Body of pancreas (tissue), 4 donors: ENCODE measurements at regions not wholly inside any gene's neighbourhood (a gene's known extent, or its start where the extent isn't known, plus 50 kb on each side); places are given as distances from the start of the nearest gene placed in this dataset.

Experiments
- ATAC-seq: fragments of 150-250 bp; one replicate; pipeline ENCODE4 v1.9.1; 2016
- DNase-seq, 4 donors: peaks; one replicate each; pipeline ENCODE4 v3.0.0-alpha.2; 2019
- H3K27ac ChIP-seq, 4 donors: fragments of 200-600 bp; sonication (generic); 1 replicate in 3 of 4; 2 replicates in 1 of 4; pipeline versions ENCODE4 v1.5.1 to v1.6.1; 2016 to 2019; ENCODE audit warnings: mild to moderate bottlenecking in 1 of 4, mixed read lengths in 1 of 4, moderate library complexity in 1 of 4
- H3K27me3 ChIP-seq, 2 donors: fragments of 200-600 bp; sonication (generic); one replicate each; pipeline ENCODE4 v1.6.0; 2016; ENCODE audit warnings: mild to moderate bottlenecking in 1 of 2
- H3K36me3 ChIP-seq, 2 donors: fragments of 200-600 bp; sonication (generic); replicated peaks in 1 of 2; 2 replicates each; pipeline ENCODE4 v1.5.1; 2016; ENCODE audit warnings: low read depth in 2 of 2; ENCODE audit not compliant: insufficient read depth in 1 of 2
- H3K4me1 ChIP-seq: fragments of 200-600 bp; sonication (generic); one replicate; pipeline ENCODE4 v1.6.0; 2016
- H3K4me3 ChIP-seq, 2 donors: fragments of 200-600 bp; sonication (generic); 1 replicate in 1 of 2; 2 replicates in 1 of 2; pipeline ENCODE4 v1.5.1; 2016 to 2019
- H3K9me3 ChIP-seq, 3 donors: fragments of 200-600 bp; sonication (generic); 1 replicate in 2 of 3; 2 replicates in 1 of 3; pipeline ENCODE4 v1.5.1; 2016
- CTCF ChIP-seq, 7 experiments: fragments of 450-650 bp in 4 of 7; fragments of 200-600 bp in 3 of 7; sonication (generic) in 3 of 7; IDR thresholded peaks; one replicate each; pipeline ENCODE4 v1.5.1; 2016 to 2019; ENCODE audit warnings: antibody characterized with exemption in 7 of 7
- POLR2A ChIP-seq, 3 donors: fragments of 450-650 bp; IDR thresholded peaks; one replicate each; pipeline ENCODE4 v1.6.1; 2016; ENCODE audit warnings: antibody characterized with exemption in 3 of 3, mild to moderate bottlenecking in 2 of 3
- WGBS, 2 donors: methylation state at CpG; one replicate each; pipeline ENCODE4 v1.1.5; 2017; 5-methylcytosine and 5-hydroxymethylcytosine counted together
- intact Hi-C: fragments of 100-400 bp; cut with DNase I; formaldehyde crosslinking; loops from one replicate; pipeline ENCODE4 v1.15.1; 2023

- Histone ChIP-seq H3K4me1 (no peaks in the 10 kb centered on the region), H3K4me3 (no peak overlapping the region), H3K36me3 (no peaks in the 10 kb centered on the region), H3K27me3 (no peaks in the 10 kb centered on the region), H3K9me3 (no peaks in the 10 kb centered on the region), H3K27ac (no peak overlapping the region)
- no peak for ATAC-seq
- TF ChIP-seq CTCF (IDR thresholded peaks at IDR 0.05) (no peak), POLR2A (IDR thresholded peaks at IDR 0.05) (no peak)
- no peak for DNase-seq
- intact Hi-C loops: no loop called here
Observed at GRCh38 chr18:1353025-1353424, 448.4 kb downstream of the ADCYAP1 start.

GRCh38 chr18:1357724-1358123, 453.1 kb downstream of the ADCYAP1 start:
- intact Hi-C loops: no loop called here
- WGBS, 2 donors: 69 to 85% methylated on average over 2 of the region's 2 CpGs
- no peak for ATAC-seq
- H3K4me1 ChIP-seq: no peaks in the 10 kb centered on the region
- H3K36me3 ChIP-seq: no peaks in the 10 kb centered on the region
- no peak overlapping the region for H3K27ac ChIP-seq
- TF ChIP-seq CTCF (IDR thresholded peaks at IDR 0.05): no peak
- TF ChIP-seq POLR2A (IDR thresholded peaks at IDR 0.05): no peak
- H3K4me3 ChIP-seq: no peak overlapping the region
- H3K27me3 ChIP-seq: no peaks in the 10 kb centered on the region
- DNase-seq: no peak
- H3K9me3 ChIP-seq: no peaks in the 10 kb centered on the region

GRCh38 chr18:1361936-1362335, 457.3 kb downstream of the ADCYAP1 start:
- no peak for DNase-seq
- Histone ChIP-seq H3K27me3 (no peaks in the 10 kb centered on the region), H3K27ac (no peak overlapping the region), H3K4me3 (no peak overlapping the region), H3K36me3 (no peaks in the 10 kb centered on the region), H3K4me1 (no peaks in the 10 kb centered on the region), H3K9me3 (no peaks in the 10 kb centered on the region)
- no peak for ATAC-seq
- whole genome bisulfite sequencing, 2 donors: 60 to 70% methylated on average over 3 of the region's 3 CpGs
- TF ChIP-seq CTCF (IDR thresholded peaks at IDR 0.05) (no peak), POLR2A (IDR thresholded peaks at IDR 0.05) (no peak)
- intact Hi-C loops: no loop called here

- Histone ChIP-seq H3K4me1 (no peaks in the 10 kb centered on the region), H3K27me3 (no peaks in the 10 kb centered on the region), H3K4me3 (no peak overlapping the region), H3K36me3 (no peaks in the 10 kb centered on the region), H3K27ac (no peak overlapping the region), H3K9me3 (no peaks in the 10 kb centered on the region)
- 92% methylated on average over 6 of the region's 6 CpGs for WGBS, 2 donors
- DNase-seq (no peak), ATAC-seq (no peak)
- intact Hi-C loops: loop anchor here (10.0 kb wide), 1 partner anchor 46 kb away; no protein-coding TSS in a partner anchor
- TF ChIP-seq CTCF (IDR thresholded peaks at IDR 0.05): no peak
- no peak for TF ChIP-seq POLR2A (IDR thresholded peaks at IDR 0.05)
Observed at GRCh38 chr18:1370552-1370951, 465.9 kb downstream of the ADCYAP1 start.

GRCh38 chr18:1371724-1372123, 467.1 kb downstream of the ADCYAP1 start:
- no peaks in the 10 kb centered on the region for H3K27me3 ChIP-seq
- no peak overlapping the region for H3K27ac ChIP-seq
- intact Hi-C loops: loop anchor here (10.0 kb wide), 1 partner anchor 47 kb away; no protein-coding TSS in a partner anchor
- H3K4me3 ChIP-seq: no peak overlapping the region
- no peak for ATAC-seq
- WGBS, 2 donors: 72 to 82% methylated on average over 1 of the region's 1 CpG
- DNase-seq: no peak
- H3K4me1 ChIP-seq: no peaks in the 10 kb centered on the region
- no peaks in the 10 kb centered on the region for H3K36me3 ChIP-seq
- H3K9me3 ChIP-seq: no peaks in the 10 kb centered on the region
- TF ChIP-seq POLR2A (IDR thresholded peaks at IDR 0.05): no peak
- TF ChIP-seq CTCF (IDR thresholded peaks at IDR 0.05): no peak
